GM19395 (cell line): ENCODE measurements at regions not wholly inside any gene's neighbourhood (a gene's known extent, or its start where the extent isn't known, plus 50 kb on each side); places are given as distances from the start of the nearest gene placed in this dataset.

ENCODE experiments used
- ATAC-seq: cut with Tn5 transposase; IDR thresholded peaks from one replicate; pipeline ENCODE4 v1.9.1; 2021; ENCODE audit warnings: mild to moderate bottlenecking, moderate library complexity; ENCODE audit not compliant: unreplicated experiment

DNA sequence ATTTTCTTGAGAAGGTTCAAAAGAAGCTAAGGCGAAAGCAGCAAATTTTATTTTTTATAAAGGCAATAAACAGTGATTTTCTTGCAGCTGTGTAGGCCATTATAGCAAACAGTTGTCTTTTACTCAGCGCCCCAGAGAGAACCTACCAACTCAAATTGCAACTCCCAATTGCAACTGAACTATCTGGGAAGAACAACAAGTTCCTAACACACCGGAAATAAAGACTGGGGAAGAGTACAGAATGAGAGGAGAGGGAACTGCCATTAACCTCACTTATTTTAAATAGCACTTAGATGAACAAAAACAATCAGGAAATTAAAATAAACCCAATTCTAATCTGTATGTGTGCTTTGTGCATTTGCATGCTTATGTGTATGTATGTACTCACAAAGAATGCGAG lies 171.1 kb downstream of the KCTD12 start:
- no peak for ATAC-seq

- no peak for ATAC-seq
Measured at GRCh38 chr13:76713280-76713679, 172.9 kb downstream of the KCTD12 start.

GRCh38 chr13:76711550-76712182 lies 174.5 kb downstream of the KCTD12 start:
- no peak for ATAC-seq

DNA sequence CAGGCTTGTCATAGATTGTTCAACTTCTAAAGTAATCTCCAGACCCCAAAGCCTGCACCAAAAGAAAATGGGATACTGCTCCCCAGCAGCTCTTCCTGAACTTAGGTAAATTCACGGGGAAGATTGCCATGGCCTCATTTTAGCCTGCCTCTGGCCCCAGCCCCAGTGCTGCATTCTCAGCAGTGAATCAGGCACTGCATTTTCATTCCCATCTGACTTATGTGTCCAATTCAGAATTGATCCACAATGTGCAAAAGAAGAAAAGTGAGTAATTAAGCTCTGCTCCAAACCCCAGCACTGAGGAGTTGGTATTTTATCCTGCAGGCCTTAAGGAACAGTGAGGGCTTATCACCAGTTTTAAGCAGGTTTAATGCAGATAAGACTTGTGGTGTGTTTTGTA lies 176.4 kb downstream of the KCTD12 start:
- no peak for ATAC-seq

GRCh38 chr13:76708138-76708688 lies 178.0 kb downstream of the KCTD12 start:
- ATAC-seq = no peak

GRCh38 chr13:76707360-76707759 lies 178.8 kb downstream of the KCTD12 start:
- ATAC-seq = no peak

DNA sequence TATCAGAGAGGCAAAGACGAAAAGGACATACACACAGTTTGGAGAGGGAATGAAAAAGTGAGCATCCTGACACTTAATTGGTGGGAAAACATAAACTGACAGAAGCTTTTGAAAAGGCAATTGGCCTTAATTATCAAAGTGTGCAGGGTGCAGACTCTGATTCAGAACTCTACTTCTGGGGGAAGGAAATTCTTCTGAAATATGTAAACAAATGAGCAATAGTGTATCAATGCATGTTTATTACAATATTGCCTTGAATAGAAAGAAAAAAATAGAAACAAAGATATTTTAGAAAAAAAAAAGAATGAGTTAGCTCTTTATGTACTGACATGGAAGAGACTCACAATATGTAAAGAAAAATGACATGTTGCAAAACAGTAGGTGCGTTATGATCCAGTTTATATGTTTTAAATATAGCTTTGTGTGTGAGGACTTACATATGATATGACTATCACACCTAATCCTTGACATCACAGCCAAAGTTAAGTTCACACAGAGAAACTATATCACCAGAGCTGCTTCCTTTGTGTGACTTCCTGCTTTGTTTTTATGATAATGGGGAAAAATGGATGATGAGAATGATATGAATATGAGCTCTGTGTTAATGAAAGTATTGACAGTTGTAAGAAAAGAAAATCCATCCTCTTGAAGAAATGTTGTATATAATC lies 182.4 kb downstream of the KCTD12 start:
- no peak for ATAC-seq

GRCh38 chr13:76703216-76703615 lies 183.0 kb downstream of the KCTD12 start:
- no peak for ATAC-seq

- ATAC-seq = no peak
Measured at GRCh38 chr13:76697288-76697687, 188.9 kb downstream of the KCTD12 start.

DNA sequence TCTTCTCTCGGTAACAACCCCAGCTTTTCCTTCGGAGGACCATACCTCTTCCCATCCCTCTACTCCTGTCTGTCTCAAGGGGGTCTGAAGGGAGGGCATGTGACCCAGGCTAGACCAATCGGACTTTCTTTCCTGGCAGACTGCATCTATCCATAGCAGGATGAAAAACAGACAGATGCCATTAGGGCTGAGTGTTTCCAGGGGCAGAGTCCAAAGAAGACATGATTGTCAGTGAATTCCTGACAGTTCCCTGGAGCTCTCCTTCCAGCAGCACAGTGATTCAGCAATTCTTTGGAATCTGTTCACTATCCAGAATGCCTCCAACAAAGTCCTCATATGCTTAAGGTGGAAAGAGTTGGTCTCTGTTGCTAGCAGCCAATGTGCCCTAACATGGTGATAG lies 189.8 kb downstream of the KCTD12 start:
- ATAC-seq = no peak

GRCh38 chr13:76693086-76693485 lies 193.1 kb downstream of the KCTD12 start:
- no peak for ATAC-seq

- no peak for ATAC-seq
Measured at GRCh38 chr13:76692346-76692745, 193.9 kb downstream of the KCTD12 start.

- no peak for ATAC-seq
Measured at GRCh38 chr13:76690611-76691010, 195.6 kb downstream of the KCTD12 start.

DNA sequence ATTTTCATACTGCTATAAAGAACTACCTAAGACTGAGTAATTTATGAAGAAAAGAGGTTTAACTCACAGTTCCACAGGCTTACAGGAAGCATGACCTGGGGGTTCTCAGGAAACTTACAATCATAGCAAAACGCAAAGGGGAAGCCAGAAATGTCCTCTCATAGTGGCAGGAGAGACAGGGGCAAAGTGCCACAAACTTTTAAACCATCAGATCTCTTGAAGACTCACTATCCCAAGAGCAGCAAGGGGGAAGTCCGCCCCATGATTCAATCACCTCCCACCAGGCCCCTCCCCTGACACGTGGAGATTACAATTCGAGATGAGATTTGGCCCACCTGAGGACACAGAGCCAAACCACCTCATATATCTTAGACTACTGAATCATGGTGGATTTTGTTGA lies 198.7 kb downstream of the KCTD12 start:
- no peak for ATAC-seq

DNA sequence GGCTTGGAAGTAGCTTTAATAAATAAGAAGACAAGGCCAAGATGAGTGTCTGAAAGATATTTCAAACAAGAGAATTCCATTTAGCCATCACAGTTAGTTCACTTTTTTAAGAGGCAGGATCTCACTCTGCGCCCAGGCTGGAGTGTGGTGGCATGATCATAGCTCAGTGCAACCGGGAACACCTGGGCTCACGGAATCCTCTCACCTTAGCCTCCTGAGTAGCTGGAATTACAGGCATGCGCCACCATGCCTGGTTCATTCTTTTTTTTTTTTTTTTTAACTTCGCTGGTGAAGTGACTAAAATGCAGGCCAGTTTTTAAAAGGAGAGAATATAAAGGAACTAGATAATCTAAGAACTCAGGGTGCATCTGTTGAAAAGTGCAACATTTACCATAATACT lies 200.3 kb downstream of the KCTD12 start:
- no peak for ATAC-seq

DNA sequence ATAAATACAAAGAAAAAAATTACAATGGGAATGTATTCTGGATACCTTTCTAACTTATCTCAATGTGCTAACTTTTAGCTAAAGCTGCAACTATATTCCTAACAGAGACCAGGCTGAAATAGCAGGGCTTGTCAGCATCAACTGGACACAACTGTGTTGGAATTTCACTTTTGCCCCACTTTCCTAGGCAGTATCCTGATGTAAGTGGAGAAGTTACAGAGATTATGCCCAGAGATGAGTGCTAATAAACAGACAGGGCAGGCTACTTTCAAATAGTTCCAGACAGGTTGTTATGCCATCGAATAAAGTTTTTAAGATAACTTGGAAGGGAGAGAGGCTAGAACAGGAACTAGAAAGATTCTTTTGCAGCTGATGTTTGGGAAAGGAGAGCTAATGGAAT lies 201.9 kb downstream of the KCTD12 start:
- no peak for ATAC-seq

- no peak for ATAC-seq
Measured at GRCh38 chr13:76683854-76684253, 202.4 kb downstream of the KCTD12 start.

GRCh38 chr13:76683168-76683567 lies 203.0 kb downstream of the KCTD12 start:
- no peak for ATAC-seq

- no peak for ATAC-seq
Measured at GRCh38 chr13:76680112-76680511, 206.1 kb downstream of the KCTD12 start.

DNA sequence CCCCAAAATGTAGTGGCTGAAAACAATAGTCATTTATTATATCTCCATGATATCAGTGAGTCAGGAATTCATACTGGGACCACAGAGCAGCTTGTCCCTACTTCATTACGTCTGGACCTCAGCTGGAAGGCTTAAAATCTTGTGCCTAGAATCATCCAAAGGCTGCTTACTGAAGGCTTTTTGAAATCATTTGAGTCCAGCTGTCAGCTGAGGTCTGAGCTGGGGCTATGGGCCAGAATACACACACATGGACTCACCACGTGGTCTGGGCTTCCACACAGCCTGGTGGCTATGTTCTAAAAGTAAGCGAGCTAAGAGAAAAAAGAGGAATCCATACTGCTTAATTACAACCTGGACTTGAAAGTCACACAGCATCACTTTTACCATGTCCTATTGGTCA lies 209.2 kb downstream of the KCTD12 start:
- ATAC-seq = no peak

DNA sequence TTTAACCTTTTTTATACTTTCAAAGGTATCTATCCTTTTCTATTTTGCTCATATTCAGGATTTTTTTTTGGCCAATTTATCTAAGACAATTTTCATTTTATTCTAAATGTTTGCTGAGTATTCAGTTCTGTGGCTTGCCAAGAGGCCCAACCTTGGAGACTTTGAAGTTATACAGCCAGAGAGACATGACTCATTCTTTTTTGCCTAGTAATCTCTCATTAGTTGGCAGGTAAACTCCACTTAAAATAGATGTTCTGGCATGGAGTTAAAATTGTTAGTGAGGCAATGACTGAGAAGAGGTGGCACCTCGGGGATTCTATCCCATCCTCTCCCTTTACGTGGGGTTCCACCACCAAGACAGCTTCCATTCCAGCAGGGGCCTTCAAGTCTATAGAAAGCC lies 213.8 kb downstream of the KCTD12 start:
- no peak for ATAC-seq

- no peak for ATAC-seq
Measured at GRCh38 chr13:76668716-76669115, 217.5 kb downstream of the KCTD12 start.

DNA sequence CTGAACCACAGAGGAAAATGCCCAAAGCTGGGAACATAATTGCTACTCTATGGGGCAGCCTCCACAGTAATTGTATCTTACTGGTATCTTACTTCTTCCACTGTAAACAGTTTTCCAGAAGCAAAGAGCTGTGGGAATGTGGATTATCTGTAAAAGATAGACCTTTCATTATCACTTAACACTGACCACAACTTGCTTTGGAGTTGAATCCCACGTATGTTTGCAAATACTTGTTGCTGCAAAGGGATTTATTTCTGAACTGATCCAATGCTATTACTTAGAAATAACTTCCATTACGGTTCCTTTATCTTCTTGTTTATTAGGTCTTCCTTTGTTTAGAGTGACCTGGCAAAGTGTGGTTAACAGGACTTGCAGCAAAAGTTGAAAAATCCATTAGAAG lies 218.1 kb downstream of the KCTD12 start:
- no peak for ATAC-seq
